ENCODE measurements at regions not wholly inside any gene's neighbourhood (a gene's known extent, or its start where the extent isn't known, plus 50 kb on each side); places are given as distances from the start of the nearest gene placed in this dataset.

DNA sequence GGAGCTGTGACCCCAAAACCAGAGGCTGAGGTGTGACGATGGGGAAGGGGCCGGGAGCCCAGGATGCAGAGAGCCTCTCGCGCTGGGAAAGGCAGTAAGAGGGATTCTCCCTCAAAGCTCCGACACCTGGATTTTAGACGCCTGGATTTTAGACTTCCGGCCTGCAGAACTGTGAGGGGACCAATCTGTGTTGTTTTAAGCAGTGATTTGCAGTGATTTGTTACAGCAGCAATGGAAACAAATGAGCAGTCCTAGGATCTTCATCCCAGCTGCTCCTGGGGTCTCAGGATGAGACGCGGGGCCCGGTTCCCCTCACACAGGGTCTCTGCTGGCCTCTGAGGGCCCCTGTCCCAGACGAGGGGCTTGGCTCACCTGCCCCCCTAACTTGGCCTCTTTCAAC lies 365.5 kb downstream of the THBS2 start:
- Histone ChIP-seq H3K79me1 (replicated peaks; ENCODE audit: low read length, poor library complexity, severe bottlenecking) (no peaks in the 10 kb centered on the region), H3K36me3 (ENCODE audit: control insufficient read depth in 1 of 2, insufficient read depth in 2 of 2, low read depth in 1 of 2, low read length in 2 of 2) (no peaks in the 10 kb centered on the region)

DNA sequence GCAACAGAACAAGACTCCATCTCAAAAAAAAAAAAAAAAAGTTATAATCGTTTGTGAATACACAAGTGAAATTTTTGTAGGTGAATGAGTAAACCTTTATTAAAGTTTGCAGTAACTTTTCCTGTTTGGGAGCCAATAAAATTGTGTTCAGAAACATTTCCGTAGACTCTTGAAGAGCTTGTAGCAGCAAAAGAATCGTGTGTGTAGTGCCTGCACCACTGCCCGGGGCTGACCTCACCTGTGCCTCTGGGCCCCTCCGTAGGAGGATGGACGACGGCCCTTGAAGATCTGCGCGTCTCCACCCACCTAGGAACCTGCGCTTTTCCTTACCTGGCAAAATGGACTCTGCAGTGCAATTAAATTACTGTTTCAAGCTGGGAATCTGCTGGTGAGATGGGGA lies 366.0 kb downstream of the THBS2 start:
- Histone ChIP-seq H4K8ac (ENCODE audit: low read length) (no peak overlapping the region), H3K9me3 (ENCODE audit: control insufficient read depth, low read length) (no peaks in the 10 kb centered on the region), H3K9ac (ENCODE audit: low read length) (no peak overlapping the region), H2BK120ac (ENCODE audit: low read depth, low read length) (no peak overlapping the region), H3K14ac (ENCODE audit: low read length in 2 of 2) (no peak overlapping the region), H3K79me1 (replicated peaks; ENCODE audit: low read length, poor library complexity, severe bottlenecking) (no peaks in the 10 kb centered on the region), H3K4me2 (ENCODE audit: low read length, poor library complexity, severe bottlenecking) (no peak overlapping the region), H2AFZ (ENCODE audit: low read depth, low read length) (no peak overlapping the region), H3K27ac (ENCODE audit: low read length, poor library complexity, severe bottlenecking) (no peak overlapping the region), H2BK5ac (ENCODE audit: low read depth, low read length, poor library complexity, severe bottlenecking) (no peak overlapping the region), H3K4me3 (ENCODE audit: insufficient read depth in 1 of 2, low read depth in 1 of 2, low read length in 2 of 2) (no peak overlapping the region), H4K91ac (ENCODE audit: low read length) (no peak overlapping the region), H3K4me1 (ENCODE audit: control insufficient read depth, insufficient read depth, low read depth, low read length) (peaks cover 16% of the 10 kb centered on the region), H2BK12ac (ENCODE audit: low read length in 2 of 2) (no peak overlapping the region), H3K27me3 (ENCODE audit: control insufficient read depth in 1 of 2, insufficient read depth in 1 of 2, low read length in 2 of 2) (peaks cover 24 to 32% of the 10 kb centered on the region in 2 experiments), H3K4ac (ENCODE audit: low read depth in 1 of 2, low read length in 2 of 2) (no peak overlapping the region), H3K23ac (ENCODE audit: low read length in 2 of 2) (no peak overlapping the region), H2AK5ac (ENCODE audit: low read length, severe bottlenecking) (no peak overlapping the region), H2BK15ac (ENCODE audit: low read depth, poor library complexity, severe bottlenecking) (no peak overlapping the region), H3K36me3 (ENCODE audit: control insufficient read depth in 1 of 2, insufficient read depth in 2 of 2, low read depth in 1 of 2, low read length in 2 of 2) (no peaks in the 10 kb centered on the region), H3K18ac (ENCODE audit: low read depth in 1 of 2, low read length in 2 of 2) (no peak overlapping the region)
- WGBS = 90% methylated on average over 10 of the region's 10 CpGs
- DNase-seq = no peak

More for the DNA sequence above, 365.5 kb downstream of the THBS2 start:
- Histone ChIP-seq H3K23ac (ENCODE audit: low read length in 2 of 2) (no peak overlapping the region), H2BK15ac (ENCODE audit: low read depth, poor library complexity, severe bottlenecking) (no peak overlapping the region), H2BK5ac (ENCODE audit: low read depth, low read length, poor library complexity, severe bottlenecking) (no peak overlapping the region), H4K8ac (ENCODE audit: low read length) (no peak overlapping the region), H3K18ac (ENCODE audit: low read depth in 1 of 2, low read length in 2 of 2) (no peak overlapping the region), H3K27ac (ENCODE audit: low read length, poor library complexity, severe bottlenecking) (no peak overlapping the region), H3K4me1 (ENCODE audit: control insufficient read depth, insufficient read depth, low read depth, low read length) (peaks cover 16% of the 10 kb centered on the region), H2AFZ (ENCODE audit: low read depth, low read length) (no peak overlapping the region), H4K91ac (ENCODE audit: low read length) (no peak overlapping the region), H2AK5ac (ENCODE audit: low read length, severe bottlenecking) (no peak overlapping the region), H3K4ac (ENCODE audit: low read depth in 1 of 2, low read length in 2 of 2) (no peak overlapping the region), H3K4me3 (ENCODE audit: insufficient read depth in 1 of 2, low read depth in 1 of 2, low read length in 2 of 2) (no peak overlapping the region), H3K27me3 (ENCODE audit: control insufficient read depth in 1 of 2, insufficient read depth in 1 of 2, low read length in 2 of 2) (peaks cover 22 to 36% of the 10 kb centered on the region in 2 experiments), H3K4me2 (ENCODE audit: low read length, poor library complexity, severe bottlenecking) (no peak overlapping the region), H3K9me3 (ENCODE audit: control insufficient read depth, low read length) (no peaks in the 10 kb centered on the region), H2BK120ac (ENCODE audit: low read depth, low read length) (no peak overlapping the region), H3K14ac (ENCODE audit: low read length in 2 of 2) (no peak overlapping the region), H3K9ac (ENCODE audit: low read length) (no peak overlapping the region), H2BK12ac (ENCODE audit: low read length in 2 of 2) (no peak overlapping the region)
- WGBS = 85% methylated on average over 11 of the region's 11 CpGs
- DNase-seq = no peak

DNA sequence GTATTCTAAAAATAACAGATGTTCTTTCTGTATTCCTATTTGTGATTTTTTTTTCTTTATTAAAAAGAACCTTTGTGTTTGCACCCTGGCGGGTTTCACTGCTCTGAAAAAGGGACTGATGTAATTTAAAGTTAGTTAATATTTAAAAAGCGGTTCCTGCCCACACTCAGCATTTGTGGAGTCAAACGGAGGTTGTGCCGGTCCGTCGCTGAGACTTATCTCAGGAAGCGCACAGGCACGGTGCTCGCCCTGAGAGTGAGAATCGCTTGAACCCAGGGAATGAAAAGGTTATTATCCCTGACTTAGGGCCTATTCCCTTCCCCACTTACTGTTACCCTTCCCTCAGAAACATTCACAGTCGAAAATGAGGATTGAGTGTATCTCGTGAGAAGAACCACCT lies 366.7 kb downstream of the THBS2 start:
- no peak for DNase-seq
- Histone ChIP-seq H3K4me3 (ENCODE audit: insufficient read depth in 1 of 2, low read depth in 1 of 2, low read length in 2 of 2) (no peak overlapping the region), H4K91ac (ENCODE audit: low read length) (no peak overlapping the region), H3K23ac (ENCODE audit: low read length in 2 of 2) (no peak overlapping the region), H3K79me1 (replicated peaks; ENCODE audit: low read length, poor library complexity, severe bottlenecking) (no peaks in the 10 kb centered on the region), H3K4me2 (ENCODE audit: low read length, poor library complexity, severe bottlenecking) (no peak overlapping the region), H3K36me3 (ENCODE audit: control insufficient read depth in 1 of 2, insufficient read depth in 2 of 2, low read depth in 1 of 2, low read length in 2 of 2) (no peaks in the 10 kb centered on the region), H2AFZ (ENCODE audit: low read depth, low read length) (no peak overlapping the region), H3K18ac (ENCODE audit: low read depth in 1 of 2, low read length in 2 of 2) (no peak overlapping the region), H3K27ac (ENCODE audit: low read length, poor library complexity, severe bottlenecking) (no peak overlapping the region), H2BK15ac (ENCODE audit: low read depth, poor library complexity, severe bottlenecking) (no peak overlapping the region), H3K27me3 (ENCODE audit: control insufficient read depth in 1 of 2, insufficient read depth in 1 of 2, low read length in 2 of 2) (peaks cover 23 to 27% of the 10 kb centered on the region in 2 experiments), H4K8ac (ENCODE audit: low read length) (no peak overlapping the region), H3K4me1 (ENCODE audit: control insufficient read depth, insufficient read depth, low read depth, low read length) (peaks cover 16% of the 10 kb centered on the region), H3K9ac (ENCODE audit: low read length) (no peak overlapping the region), H3K14ac (ENCODE audit: low read length in 2 of 2) (no peak overlapping the region), H2BK5ac (ENCODE audit: low read depth, low read length, poor library complexity, severe bottlenecking) (no peak overlapping the region), H2BK12ac (ENCODE audit: low read length in 2 of 2) (no peak overlapping the region), H3K9me3 (ENCODE audit: control insufficient read depth, low read length) (no peaks in the 10 kb centered on the region), H2BK120ac (ENCODE audit: low read depth, low read length) (no peak overlapping the region), H2AK5ac (ENCODE audit: low read length, severe bottlenecking) (no peak overlapping the region), H3K4ac (ENCODE audit: low read depth in 1 of 2, low read length in 2 of 2) (no peak overlapping the region)
- 92% methylated on average over 12 of the region's 12 CpGs for WGBS

DNA sequence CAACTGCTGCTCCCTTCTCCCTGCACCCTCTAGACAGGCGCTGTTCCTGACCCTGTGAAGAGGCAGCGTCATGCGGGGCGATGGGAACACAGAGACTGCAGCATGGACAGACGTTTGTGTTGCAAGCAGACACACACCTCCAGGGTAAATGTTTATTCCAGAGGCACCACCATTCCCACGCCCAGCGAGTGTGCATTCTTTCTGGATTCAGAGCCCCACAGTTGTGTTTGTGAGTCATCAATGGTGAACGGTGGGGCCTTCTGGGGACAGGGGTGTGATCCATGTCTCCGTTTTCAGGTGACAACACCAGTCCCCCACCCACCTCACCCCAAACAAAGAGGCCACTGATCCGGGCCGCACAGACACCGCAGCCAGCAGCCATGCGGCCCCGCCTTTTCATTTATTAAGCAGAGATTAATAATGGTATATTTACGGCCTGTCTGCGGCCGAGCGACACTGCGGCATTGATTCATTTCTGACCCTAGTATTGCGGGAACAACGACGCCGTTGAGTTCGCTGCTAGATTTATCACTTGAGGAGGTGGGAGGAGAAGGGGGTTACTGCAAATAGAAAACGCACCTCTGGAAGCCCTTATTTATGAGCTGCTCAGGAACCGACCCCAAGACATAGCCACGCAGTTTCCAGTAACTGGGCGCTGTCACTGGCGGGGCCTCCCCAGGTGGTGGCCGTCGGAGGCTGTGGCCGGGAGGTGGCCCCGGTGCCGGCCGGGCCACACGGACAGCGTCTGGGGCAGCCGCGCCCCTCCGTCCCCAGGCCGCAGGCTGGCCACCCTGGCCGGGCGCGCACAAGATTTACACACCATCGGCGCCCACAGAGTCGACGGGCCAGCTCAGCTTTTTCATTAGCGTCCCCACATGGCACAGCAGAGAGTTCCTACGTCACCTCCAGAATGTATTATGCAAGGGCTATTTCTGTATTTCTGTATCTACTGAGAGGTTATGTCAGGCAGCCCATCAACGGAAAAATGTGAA lies 367.6 kb downstream of the THBS2 start:
- H3K9ac ChIP-seq (ENCODE audit: low read length) = no peak overlapping the region
- no peak overlapping the region for H2BK120ac ChIP-seq (ENCODE audit: low read depth, low read length)
- 89% methylated on average over 46 of the region's 51 CpGs for WGBS
- H3K23ac ChIP-seq (ENCODE audit: low read length in 2 of 2) = no peak overlapping the region
- H2BK5ac ChIP-seq (ENCODE audit: low read depth, low read length, poor library complexity, severe bottlenecking) = no peak overlapping the region
- no peak overlapping the region for H3K4ac ChIP-seq (ENCODE audit: low read depth in 1 of 2, low read length in 2 of 2)
- no peak for DNase-seq
- no peak overlapping the region for H3K4me2 ChIP-seq (ENCODE audit: low read length, poor library complexity, severe bottlenecking)
- H3K14ac ChIP-seq (ENCODE audit: low read length in 2 of 2) = no peak overlapping the region
- H4K91ac ChIP-seq (ENCODE audit: low read length) = no peak overlapping the region
- no peak overlapping the region for H2AK5ac ChIP-seq (ENCODE audit: low read length, severe bottlenecking)
- H3K9me3 ChIP-seq (ENCODE audit: control insufficient read depth, low read length) = no peaks in the 10 kb centered on the region
- no peak overlapping the region for H2BK15ac ChIP-seq (ENCODE audit: low read depth, poor library complexity, severe bottlenecking)
- no peak overlapping the region for H3K27ac ChIP-seq (ENCODE audit: low read length, poor library complexity, severe bottlenecking)
- H3K18ac ChIP-seq (ENCODE audit: low read depth in 1 of 2, low read length in 2 of 2) = no peak overlapping the region
- no peaks in the 10 kb centered on the region for H3K79me1 ChIP-seq (replicated peaks; ENCODE audit: low read length, poor library complexity, severe bottlenecking)
- H2BK12ac ChIP-seq (ENCODE audit: low read length in 2 of 2) = no peak overlapping the region
- no peak overlapping the region for H3K4me3 ChIP-seq (ENCODE audit: insufficient read depth in 1 of 2, low read depth in 1 of 2, low read length in 2 of 2)
- no peaks in the 10 kb centered on the region for H3K36me3 ChIP-seq (ENCODE audit: control insufficient read depth in 1 of 2, insufficient read depth in 2 of 2, low read depth in 1 of 2, low read length in 2 of 2)
- no peak overlapping the region for H4K8ac ChIP-seq (ENCODE audit: low read length)
- peaks cover 26 to 29% of the 10 kb centered on the region in 2 experiments for H3K27me3 ChIP-seq (ENCODE audit: control insufficient read depth in 1 of 2, insufficient read depth in 1 of 2, low read length in 2 of 2)
- H2AFZ ChIP-seq (ENCODE audit: low read depth, low read length) = no peak overlapping the region
- peaks cover 16% of the 10 kb centered on the region for H3K4me1 ChIP-seq (ENCODE audit: control insufficient read depth, insufficient read depth, low read depth, low read length)
